WERI-Rb-1 (cell line): ENCODE measurements at regions not wholly inside any gene's neighbourhood (a gene's known extent, or its start where the extent isn't known, plus 50 kb on each side); places are given as distances from the start of the nearest gene placed in this dataset.

ENCODE experiments used
- DNase-seq: peaks from one replicate; pipeline ENCODE4 v3.0.0-alpha.2; 2020
- H3K27ac ChIP-seq: fragments of 250-450 bp; sonication (Bioruptor Pico); 2 replicates; pipeline ENCODE4 v1.5.1; 2020; ENCODE audit warnings: mild to moderate bottlenecking, moderate library complexity
- H3K27me3 ChIP-seq: fragments of 250-450 bp; sonication (Bioruptor Pico); 2 replicates; pipeline ENCODE4 v1.5.1; 2021; ENCODE audit warnings: mild to moderate bottlenecking, low read depth, moderate library complexity; ENCODE audit not compliant: insufficient read depth, severe bottlenecking
- H3K36me3 ChIP-seq: fragments of 250-450 bp; sonication (Bioruptor Pico); 2 replicates; pipeline ENCODE4 v1.5.1; 2020; ENCODE audit warnings: mild to moderate bottlenecking, moderate library complexity
- H3K4me3 ChIP-seq: 2 replicates; pipeline ENCODE4 v1.5.1; 2011; ENCODE audit warnings: low read depth, mild to moderate bottlenecking, control low read depth, low read length
- H3K9me3 ChIP-seq: fragments of 250-450 bp; sonication (Bioruptor Pico); 2 replicates; pipeline ENCODE4 v1.5.1; 2021; ENCODE audit warnings: mild to moderate bottlenecking, moderate library complexity; ENCODE audit not compliant: severe bottlenecking
- TF ChIP-seq, protein P1 (sequence below): IDR thresholded peaks from 2 replicates; pipeline ENCODE4 v1.5.1; 2011; ENCODE audit warnings: low read depth, mild to moderate bottlenecking, control low read depth, inconsistent platforms, low read length

DNA sequence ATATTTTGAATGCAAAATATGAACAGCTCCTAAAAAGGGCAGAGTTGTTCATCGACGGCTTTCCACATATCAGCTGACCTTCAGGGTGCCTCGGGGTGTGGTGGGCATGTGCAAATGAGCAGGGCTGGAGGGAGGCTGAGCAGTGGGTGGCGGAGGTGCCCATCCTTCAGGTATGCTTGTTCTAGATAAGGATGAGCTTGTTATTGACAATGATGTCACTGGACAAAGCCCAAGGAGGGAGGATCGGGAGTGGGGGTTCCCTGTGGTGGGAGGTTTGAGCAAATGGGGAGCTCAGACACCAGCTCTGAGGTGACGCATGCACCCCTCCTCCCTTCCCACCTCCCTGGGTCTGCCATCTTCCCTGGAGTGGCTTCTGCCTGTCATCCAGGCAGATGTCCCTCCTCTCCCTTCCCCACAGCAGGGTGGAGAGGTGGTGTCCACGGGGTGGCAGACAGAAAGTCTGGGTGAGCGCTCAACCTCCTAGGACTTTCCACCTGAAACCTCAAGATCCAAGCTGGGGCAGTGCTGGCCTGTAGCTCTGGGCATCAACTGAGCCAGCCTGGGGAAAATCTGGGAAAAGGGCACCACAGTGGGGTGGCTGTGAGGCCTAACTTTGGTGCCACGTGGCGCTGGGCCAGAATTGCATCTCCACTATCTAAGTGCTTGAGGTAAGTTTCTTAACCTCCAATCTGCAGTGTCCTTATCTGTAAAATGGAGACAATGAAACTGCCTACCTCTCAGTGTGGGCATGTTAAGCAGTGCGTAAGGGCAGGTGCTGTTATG, 106.3 kb upstream of the THY1 start:
- H3K9me3 ChIP-seq: no peaks in the 10 kb centered on the region
- peak; percentile 1 for DNase-seq
- TF ChIP-seq, protein P1, sequence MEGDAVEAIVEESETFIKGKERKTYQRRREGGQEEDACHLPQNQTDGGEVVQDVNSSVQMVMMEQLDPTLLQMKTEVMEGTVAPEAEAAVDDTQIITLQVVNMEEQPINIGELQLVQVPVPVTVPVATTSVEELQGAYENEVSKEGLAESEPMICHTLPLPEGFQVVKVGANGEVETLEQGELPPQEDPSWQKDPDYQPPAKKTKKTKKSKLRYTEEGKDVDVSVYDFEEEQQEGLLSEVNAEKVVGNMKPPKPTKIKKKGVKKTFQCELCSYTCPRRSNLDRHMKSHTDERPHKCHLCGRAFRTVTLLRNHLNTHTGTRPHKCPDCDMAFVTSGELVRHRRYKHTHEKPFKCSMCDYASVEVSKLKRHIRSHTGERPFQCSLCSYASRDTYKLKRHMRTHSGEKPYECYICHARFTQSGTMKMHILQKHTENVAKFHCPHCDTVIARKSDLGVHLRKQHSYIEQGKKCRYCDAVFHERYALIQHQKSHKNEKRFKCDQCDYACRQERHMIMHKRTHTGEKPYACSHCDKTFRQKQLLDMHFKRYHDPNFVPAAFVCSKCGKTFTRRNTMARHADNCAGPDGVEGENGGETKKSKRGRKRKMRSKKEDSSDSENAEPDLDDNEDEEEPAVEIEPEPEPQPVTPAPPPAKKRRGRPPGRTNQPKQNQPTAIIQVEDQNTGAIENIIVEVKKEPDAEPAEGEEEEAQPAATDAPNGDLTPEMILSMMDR: no peak
- no peaks in the 10 kb centered on the region for H3K27me3 ChIP-seq
- no peak overlapping the region for H3K4me3 ChIP-seq
- no peaks in the 10 kb centered on the region for H3K36me3 ChIP-seq
- H3K27ac ChIP-seq: no peak overlapping the region

DNA sequence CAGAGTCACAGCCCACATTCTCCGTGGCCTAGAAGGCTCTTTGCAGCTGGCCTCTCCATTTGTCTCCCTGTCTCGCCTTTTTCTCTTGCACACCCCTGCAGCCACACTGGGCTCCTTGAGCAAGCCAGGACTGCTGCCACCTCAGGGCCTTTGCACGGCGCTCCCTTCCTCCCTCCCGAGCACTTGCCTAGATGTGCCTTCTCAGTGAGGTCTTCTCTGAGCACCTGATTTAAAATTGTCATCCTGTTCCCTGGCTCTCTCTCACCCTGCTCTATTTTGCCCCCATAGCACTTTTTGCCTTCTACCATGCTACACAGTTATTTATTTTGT, 102.9 kb upstream of the THY1 start:
- TF ChIP-seq, protein P1: no peak
- DNase-seq: no peak
- H3K27me3 ChIP-seq: no peaks in the 10 kb centered on the region

DNA sequence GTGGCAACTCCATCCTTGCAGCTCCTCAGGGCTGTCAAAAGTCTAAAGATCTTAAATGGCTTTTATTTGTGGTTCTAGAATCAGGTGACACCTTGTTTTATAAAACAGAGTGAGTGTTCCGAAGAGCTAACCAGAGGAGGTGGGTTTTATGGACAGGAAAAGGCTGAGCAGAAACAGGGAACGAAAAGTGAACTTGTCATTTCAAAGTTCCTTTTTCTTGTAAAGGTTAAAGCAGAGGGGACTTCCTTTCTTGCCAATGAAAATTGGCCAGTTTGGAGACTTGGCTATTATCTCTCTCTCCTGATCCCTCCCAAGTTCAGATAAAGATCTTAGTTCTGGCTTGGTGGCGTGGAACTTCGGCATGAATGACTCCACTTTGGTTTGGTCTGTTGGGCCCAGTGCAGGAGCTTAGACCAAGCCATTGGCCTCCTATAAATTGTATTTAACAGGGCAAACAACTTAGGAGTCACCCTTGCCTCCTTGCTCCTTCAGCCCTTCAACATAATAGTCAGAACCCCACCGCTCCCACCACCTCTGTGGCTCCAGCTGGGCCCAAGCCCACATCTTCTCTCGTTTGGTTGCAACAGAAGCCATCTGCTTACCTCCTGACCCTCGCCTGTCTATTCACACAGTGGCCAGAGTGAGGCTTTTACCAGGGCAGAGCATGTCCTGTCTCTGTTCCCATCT, 102.4 kb upstream of the THY1 start:
- no peak overlapping the region for H3K4me3 ChIP-seq
- no peaks in the 10 kb centered on the region for H3K36me3 ChIP-seq

More for the DNA sequence above, 102.9 kb upstream of the THY1 start:
- no peaks in the 10 kb centered on the region for H3K36me3 ChIP-seq
- H3K27ac ChIP-seq: no peak overlapping the region
- no peaks in the 10 kb centered on the region for H3K9me3 ChIP-seq
- H3K4me3 ChIP-seq: no peak overlapping the region

DNA sequence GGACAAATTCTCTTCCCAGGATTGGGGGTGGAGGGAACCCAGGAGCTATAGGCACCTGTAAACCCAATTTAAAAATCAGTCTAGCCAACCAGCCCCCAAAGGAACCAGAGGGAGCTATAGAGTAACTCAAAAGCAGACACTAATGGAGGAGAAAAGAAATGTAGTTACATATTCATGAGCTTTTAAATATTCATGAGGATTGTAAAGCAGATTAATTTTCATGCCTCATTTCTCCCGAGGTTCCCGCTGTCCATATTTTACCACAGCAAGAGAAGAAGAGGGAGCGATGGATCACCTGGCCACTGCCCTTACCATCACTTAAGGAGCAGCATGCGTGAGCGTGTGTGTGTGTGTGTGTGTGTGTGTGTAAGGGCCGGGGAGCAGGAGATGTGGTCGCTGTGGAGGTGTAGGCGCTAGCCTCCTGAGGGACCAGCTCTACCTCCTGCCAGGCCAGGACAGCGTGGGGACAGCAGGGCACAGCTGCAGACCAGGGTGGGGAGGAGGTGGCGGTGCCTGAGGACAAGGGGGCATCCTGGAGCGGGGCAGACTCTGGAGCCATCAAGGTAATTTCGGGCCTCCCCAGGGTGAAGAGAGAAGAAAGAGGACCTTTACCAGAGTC, 100.7 kb upstream of the THY1 start:
- Histone ChIP-seq H3K9me3 (no peaks in the 10 kb centered on the region), H3K36me3 (no peaks in the 10 kb centered on the region), H3K27me3 (no peaks in the 10 kb centered on the region), H3K4me3 (no peak overlapping the region), H3K27ac (no peak overlapping the region)
- TF ChIP-seq, protein P1: no peak
- DNase-seq: no peak

More for the DNA sequence above, 102.4 kb upstream of the THY1 start:
- Histone ChIP-seq H3K9me3 (no peaks in the 10 kb centered on the region), H3K27ac (no peak overlapping the region), H3K27me3 (no peaks in the 10 kb centered on the region)
- no peak for DNase-seq
- TF ChIP-seq, protein P1: no peak

DNA sequence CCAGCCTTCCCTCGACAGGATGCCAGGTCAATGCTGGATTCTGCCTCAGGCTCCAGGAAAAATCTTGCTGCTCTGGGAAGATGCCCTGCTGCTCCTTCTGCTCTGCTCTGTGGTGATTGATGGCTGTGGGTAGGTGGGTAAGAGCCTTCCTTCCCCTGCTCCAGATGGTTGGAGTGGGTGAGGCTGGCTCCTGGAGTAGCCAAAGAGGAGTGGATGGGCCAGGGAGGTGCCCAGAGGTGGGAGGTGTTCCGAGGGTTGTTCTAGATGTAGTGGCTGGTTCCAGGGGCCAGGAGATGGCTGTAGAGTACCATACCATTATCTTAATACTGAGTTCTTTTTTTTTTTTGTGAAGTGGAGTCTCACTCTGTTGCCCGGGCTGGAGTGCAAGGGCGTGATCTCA, 99.6 kb upstream of the THY1 start:
- TF ChIP-seq, protein P1: no peak
- no peak for DNase-seq
- no peaks in the 10 kb centered on the region for H3K36me3 ChIP-seq
- no peak overlapping the region for H3K27ac ChIP-seq
- H3K9me3 ChIP-seq: no peaks in the 10 kb centered on the region
- H3K4me3 ChIP-seq: no peak overlapping the region
- no peaks in the 10 kb centered on the region for H3K27me3 ChIP-seq
